ENCODE measurements at regions not wholly inside any gene's neighbourhood (a gene's known extent, or its start where the extent isn't known, plus 50 kb on each side); places are given as distances from the start of the nearest gene placed in this dataset.

GRCh38 chr4:43875655-43876054 lies 573.0 kb downstream of the KCTD8 start:
- no peak for DNase-seq (ENCODE audit: low read depth)
- no peak overlapping the region for H3K4me3 ChIP-seq (ENCODE audit: low read depth, low read length)
- TF ChIP-seq, protein P1, sequence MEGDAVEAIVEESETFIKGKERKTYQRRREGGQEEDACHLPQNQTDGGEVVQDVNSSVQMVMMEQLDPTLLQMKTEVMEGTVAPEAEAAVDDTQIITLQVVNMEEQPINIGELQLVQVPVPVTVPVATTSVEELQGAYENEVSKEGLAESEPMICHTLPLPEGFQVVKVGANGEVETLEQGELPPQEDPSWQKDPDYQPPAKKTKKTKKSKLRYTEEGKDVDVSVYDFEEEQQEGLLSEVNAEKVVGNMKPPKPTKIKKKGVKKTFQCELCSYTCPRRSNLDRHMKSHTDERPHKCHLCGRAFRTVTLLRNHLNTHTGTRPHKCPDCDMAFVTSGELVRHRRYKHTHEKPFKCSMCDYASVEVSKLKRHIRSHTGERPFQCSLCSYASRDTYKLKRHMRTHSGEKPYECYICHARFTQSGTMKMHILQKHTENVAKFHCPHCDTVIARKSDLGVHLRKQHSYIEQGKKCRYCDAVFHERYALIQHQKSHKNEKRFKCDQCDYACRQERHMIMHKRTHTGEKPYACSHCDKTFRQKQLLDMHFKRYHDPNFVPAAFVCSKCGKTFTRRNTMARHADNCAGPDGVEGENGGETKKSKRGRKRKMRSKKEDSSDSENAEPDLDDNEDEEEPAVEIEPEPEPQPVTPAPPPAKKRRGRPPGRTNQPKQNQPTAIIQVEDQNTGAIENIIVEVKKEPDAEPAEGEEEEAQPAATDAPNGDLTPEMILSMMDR (IDR thresholded peaks at IDR 0.05; ENCODE audit: insufficient read depth, low read length), result no peak

DNA sequence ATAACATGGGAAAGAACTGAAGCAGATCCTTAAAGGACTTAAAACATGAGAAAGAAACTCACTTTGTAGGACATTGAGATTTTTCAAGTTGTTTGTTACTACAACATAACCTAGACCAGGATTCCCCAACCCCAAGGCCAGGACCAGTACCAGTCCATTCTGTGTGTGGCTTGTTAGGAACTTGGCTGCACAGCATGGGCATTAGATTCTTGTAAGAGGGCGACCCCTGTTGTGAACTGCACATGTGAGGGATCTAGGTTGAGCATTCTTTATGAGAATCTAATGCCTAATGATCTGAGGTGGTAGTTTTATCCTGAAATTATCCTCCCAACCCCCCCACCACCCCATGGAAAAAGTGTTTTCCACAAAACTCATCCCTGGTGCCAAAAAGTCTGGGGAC lies 566.1 kb downstream of the KCTD8 start:
- no peak overlapping the region for H3K4me3 ChIP-seq (ENCODE audit: low read depth, low read length)
- TF ChIP-seq, protein P1 (IDR thresholded peaks at IDR 0.05; ENCODE audit: insufficient read depth, low read length), result no peak
- DNase-seq (ENCODE audit: low read depth), result no peak

DNA sequence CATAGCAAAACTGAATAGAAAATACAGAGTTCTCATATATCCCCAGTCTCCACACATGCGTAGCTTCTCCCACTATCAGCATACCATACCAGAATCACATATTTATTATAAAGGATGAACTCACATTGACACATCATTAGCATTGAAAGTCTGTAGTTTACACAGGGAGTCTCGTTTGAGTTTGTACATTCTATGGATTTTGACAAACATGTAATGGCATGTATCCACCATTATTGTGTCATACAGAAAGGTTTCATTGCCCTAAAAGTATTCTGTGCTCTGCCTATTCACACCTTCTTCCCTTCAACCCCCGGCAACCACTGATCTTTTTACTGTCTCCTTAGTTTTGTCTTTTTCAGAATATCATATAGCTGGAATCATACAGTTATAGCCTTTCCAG lies 562.4 kb downstream of the KCTD8 start:
- no peak overlapping the region for H3K4me3 ChIP-seq (ENCODE audit: low read depth, low read length)
- DNase-seq (ENCODE audit: low read depth), result no peak
- TF ChIP-seq, protein P1 (IDR thresholded peaks at IDR 0.05; ENCODE audit: insufficient read depth, low read length), result no peak

DNA sequence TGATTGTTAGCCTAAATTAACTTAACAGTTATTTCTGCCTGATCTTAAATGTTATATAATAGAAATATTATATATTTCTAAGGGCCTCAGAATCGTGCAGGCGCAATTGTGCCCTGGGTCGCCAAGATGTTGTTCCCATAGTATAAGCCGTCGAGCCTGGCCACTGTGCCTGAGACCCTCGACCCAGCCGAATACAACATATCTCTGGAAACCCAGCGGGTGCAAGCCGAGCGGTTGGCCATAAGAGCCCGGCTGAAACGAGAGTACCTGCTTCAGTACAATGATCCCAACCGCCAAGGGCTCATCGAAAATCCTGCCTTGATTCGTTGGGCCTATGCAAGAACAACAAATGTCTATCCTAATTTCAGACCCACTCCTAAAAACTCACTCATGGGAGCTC lies 549.8 kb downstream of the KCTD8 start:
- TF ChIP-seq, protein P1 (IDR thresholded peaks at IDR 0.05; ENCODE audit: insufficient read depth, low read length), result no peak
- H3K4me3 ChIP-seq (ENCODE audit: low read depth, low read length), result no peak overlapping the region
- no peak for DNase-seq (ENCODE audit: low read depth)

DNA sequence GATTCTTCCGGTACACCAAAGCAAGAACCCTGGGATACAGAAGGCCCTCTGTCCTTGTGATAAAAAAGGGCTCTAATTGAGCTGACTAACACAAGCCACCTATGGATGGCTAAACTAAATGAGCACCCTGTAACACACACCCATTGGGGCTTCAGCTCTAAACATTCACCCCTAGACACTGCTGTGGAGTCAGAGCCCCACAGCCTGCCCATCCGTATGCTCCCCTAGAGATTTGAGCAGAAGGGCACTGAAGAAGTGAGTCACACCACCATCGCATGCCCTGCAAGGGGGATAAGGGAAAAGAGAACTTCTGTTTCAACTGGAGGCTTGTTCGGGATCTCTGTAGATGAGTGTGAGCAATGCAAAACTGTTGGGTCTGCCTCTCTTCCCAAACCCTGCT lies 545.2 kb downstream of the KCTD8 start:
- TF ChIP-seq, protein P1 (IDR thresholded peaks at IDR 0.05; ENCODE audit: insufficient read depth, low read length), result no peak
- no peak for DNase-seq (ENCODE audit: low read depth)
- no peak overlapping the region for H3K4me3 ChIP-seq (ENCODE audit: low read depth, low read length)

GRCh38 chr4:43918377-43918776 lies 530.2 kb downstream of the KCTD8 start:
- DNase-seq (ENCODE audit: low read depth), result no peak
- TF ChIP-seq, protein P1 (IDR thresholded peaks at IDR 0.05; ENCODE audit: insufficient read depth, low read length), result no peak
- no peak overlapping the region for H3K4me3 ChIP-seq (ENCODE audit: low read depth, low read length)

DNA sequence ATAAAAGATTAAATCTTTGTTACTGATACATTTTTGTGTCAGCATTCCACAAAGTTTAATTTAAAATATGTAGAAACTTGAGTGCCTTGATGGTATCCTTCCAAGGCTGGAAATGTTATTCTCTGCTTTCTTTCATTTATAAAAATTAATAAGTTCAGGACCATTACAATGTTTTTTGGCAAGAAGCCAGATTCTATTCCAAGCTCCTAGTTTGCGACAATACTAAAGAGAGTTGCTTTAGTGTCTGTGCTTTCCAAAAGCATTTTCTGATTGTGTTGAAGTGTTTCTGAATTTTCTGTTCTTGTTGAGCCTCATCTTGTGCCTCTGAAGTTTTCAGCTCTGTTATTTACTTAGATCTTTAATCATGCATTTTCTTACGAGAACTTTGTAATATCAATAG lies 516.2 kb downstream of the KCTD8 start:
- DNase-seq (ENCODE audit: low read depth), result no peak
- TF ChIP-seq, protein P1 (IDR thresholded peaks at IDR 0.05; ENCODE audit: insufficient read depth, low read length), result no peak
- no peak overlapping the region for H3K4me3 ChIP-seq (ENCODE audit: low read depth, low read length)
